GM18867 (cell line): ENCODE measurements at regions not wholly inside any gene's neighbourhood (a gene's known extent, or its start where the extent isn't known, plus 50 kb on each side); places are given as distances from the start of the nearest gene placed in this dataset.
A peak's percentile ranks its signal among the peaks of the same experiment; 100 is the strongest.
"Not testable (repeated sequence)": the region's sequence is repeated elsewhere in the genome, so short reads cannot be mapped to it uniquely, and the experiment has no call there.

Experiments
- ATAC-seq: cut with Tn5 transposase; IDR thresholded peaks from one replicate; pipeline ENCODE4 v1.9.1; 2021; ENCODE audit warnings: mild to moderate bottlenecking, moderate library complexity; ENCODE audit not compliant: unreplicated experiment

DNA sequence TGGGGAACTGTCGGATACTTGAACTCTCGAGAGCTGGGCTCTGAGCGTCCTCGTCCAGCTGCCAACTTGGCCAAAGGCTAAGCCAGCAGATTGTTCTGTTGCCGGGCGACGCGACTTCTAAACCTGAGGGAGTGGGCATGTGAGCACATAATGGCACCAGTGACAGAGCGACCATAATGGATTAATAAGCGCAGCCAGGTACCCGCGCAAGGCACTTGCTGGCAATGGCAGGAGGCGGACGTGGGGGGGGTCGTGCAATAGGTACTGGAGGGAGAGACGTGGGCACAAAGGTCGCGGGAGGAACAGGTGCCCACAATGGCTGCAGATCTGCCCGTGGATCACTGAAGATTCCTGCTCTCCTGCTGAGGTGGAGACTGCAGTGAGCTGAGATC, 1368.7 kb downstream of the CDH12 start:
- not testable (repeated sequence) for ATAC-seq

DNA sequence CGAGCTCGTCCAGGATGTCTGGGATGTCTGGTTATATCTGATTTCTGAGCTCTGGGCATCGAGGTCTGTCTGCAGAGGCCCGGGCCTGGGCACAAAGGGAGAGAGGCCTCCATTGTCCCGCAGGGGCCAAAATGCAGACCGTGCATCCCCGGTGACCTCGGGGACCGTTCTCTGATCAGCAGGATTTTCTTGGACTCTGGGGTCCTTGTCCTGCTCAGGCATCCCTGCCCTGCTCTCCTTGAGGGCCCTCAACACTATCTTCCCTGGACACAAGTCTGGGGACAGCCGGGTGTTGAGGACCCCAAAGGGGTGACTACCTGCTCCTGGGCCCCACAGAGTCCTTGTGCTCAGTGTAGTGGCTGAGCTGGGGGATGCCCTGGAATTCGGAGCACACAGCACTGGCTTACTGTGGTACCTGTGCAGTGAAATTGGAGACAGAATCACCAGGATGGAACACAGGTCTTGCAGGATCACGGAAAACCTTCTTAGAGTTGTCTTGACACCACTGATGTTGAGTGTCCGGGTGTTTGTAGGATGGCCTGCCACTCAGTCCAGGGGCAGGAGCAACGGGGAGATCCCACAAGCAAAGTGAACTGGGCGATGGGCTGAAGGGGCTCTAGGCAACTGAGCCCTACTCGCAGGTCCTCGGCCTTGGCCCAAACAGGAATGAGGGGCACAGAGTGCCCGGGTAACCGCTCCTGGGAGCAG, 1369.2 kb downstream of the CDH12 start:
- ATAC-seq, result not testable (repeated sequence)

GRCh38 chr5:21482983-21483650, 1370.0 kb downstream of the CDH12 start:
- not testable (repeated sequence) for ATAC-seq

- ATAC-seq, result not testable (repeated sequence)
Measured at GRCh38 chr5:21482522-21482921, 1370.6 kb downstream of the CDH12 start.

DNA sequence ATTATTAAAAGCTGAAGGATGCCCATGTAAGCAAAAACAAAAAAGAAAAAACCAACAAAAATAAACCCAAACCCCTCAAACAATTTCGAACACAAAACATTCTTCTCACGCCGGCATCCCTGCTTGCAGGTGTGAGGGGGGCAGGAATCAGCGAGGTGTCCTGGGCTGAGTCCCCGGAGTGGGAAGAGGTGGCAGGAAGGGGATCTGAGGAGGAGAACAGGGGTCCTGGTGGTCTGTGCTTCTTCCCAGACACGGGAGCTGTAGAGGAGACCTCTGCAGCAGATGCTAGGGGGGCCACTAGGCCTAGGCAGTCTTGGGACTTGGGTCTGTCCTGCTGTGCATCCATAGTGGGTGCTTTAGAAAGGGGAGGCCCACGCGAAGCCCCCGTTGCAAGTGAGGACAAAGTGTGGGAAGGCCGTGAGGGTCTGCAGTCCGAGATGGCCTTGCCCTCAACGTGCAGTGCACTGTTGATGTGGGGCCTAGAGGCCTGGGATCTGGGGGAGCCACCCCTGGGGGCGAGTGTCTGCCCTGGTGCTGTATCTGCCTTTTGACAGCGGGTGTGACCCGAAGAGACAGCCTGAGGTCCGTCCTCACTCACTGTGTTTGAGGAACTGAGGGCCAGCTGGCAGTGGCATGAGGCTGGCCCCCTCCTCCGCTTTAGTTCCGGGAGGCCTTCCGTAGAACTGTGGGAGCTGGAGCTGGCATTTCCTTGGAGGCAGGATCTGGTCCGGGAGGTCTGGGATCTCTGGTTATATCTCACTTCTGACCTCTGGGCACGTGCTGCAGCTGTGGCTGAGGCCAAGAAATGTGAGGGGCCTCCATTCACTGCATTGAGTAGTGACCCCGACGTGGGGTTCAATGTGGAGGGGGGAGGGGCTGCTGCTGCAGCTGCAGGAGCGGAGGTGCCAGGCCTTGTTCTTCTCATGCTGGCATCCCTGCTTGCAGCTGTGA, 1371.5 kb downstream of the CDH12 start:
- not testable (repeated sequence) for ATAC-seq

DNA sequence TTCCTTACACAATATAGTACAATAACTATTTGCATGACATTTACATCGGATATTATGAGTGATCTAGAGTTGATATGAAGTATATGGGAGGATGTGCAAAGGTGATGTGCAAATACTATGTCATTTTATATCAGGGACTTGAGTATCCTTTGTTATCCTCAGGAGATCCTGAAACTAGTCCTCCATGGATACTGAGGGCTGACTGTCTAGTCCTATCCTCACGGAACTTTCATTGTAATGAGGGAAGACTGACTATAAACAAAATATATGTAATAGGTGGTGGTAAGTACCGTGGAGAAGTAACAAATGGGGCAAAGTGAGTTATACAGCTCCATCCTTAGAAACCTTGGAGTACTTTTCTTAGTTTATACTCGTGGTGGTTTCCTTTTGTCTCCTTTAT, 1373.1 kb downstream of the CDH12 start:
- not testable (repeated sequence) for ATAC-seq

GRCh38 chr5:21473981-21474380, 1379.2 kb downstream of the CDH12 start:
- not testable (repeated sequence) for ATAC-seq

GRCh38 chr5:21473436-21473835, 1379.7 kb downstream of the CDH12 start:
- not testable (repeated sequence) for ATAC-seq

DNA sequence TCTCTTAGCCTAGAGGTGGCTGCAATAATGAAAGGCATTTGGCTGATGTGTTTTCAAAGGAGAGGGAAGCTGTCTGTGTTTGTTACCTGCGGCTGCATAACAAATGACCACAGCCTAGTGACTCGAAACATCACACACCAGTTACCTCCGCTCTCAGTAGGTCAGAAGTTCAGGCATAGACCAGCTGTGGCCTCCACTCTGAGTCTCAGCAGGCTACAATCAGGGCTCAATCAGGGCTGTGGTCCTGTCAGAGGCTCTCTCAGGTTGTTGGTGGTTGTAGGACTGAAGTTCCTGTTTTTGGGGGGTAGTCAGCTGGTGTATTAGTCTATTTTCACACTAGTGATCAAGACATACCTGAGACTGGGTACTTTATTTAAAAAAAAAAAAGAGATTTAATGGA, 1381.5 kb downstream of the CDH12 start:
- not testable (repeated sequence) for ATAC-seq

DNA sequence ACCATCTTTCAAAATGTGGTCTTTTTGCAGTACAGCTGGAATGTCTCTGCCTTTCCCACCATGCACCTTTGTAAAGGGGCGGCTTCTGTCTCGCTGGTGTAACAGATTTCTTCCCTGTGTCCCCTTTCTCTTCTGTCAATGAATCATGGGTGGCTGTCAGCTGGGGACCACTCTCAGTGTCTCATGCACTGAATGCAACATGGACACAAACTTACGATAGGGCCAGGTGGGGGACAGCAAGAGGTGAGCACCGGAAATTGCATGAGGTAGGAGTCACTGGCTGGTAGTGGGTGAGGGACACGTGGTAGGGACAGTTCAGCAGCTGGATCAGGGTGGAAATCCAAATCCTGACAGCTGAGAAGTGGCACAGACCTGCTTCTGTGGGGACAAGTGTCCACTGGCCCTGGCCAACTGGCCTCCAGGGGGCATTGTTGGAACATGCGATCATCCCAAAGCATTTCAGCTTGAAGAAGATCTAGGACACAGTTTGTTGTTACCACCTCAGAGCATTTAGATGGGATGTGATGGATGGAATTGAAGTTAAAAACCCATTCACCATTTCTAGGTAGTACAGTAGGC, 1383.5 kb downstream of the CDH12 start:
- not testable (repeated sequence) for ATAC-seq

GRCh38 chr5:21467544-21467943, 1385.6 kb downstream of the CDH12 start:
- ATAC-seq, result not testable (repeated sequence)

- ATAC-seq, result not testable (repeated sequence)
Measured at GRCh38 chr5:21459744-21460073, 1393.4 kb downstream of the CDH12 start.

GRCh38 chr5:21452449-21452848, 1400.7 kb downstream of the CDH12 start:
- no peak for ATAC-seq

DNA sequence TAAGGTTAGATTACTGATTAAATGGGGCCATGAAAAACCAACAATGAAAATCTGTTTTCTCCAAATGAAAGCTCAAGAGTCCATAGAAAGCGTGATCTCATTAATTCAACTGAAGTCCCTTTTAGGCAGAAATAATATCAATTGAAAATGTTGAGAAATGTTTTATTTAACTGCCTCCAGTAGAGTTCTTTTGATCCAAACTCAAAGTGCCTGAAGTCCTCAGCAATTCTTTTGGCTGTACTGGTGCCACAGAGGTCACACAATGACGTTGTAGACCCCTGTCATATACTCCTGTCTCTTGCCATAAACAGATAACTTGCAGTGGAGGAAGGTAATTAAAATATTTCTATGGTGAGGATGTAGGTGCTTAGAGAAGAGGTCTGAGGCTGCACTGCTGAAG, 1420.5 kb downstream of the CDH12 start:
- ATAC-seq, result no peak

- ATAC-seq, result no peak
Measured at GRCh38 chr5:21424907-21425306, 1428.2 kb downstream of the CDH12 start.

- ATAC-seq, result no peak
Measured at GRCh38 chr5:21419383-21419782, 1431.4 kb upstream of the CDH18 start.

DNA sequence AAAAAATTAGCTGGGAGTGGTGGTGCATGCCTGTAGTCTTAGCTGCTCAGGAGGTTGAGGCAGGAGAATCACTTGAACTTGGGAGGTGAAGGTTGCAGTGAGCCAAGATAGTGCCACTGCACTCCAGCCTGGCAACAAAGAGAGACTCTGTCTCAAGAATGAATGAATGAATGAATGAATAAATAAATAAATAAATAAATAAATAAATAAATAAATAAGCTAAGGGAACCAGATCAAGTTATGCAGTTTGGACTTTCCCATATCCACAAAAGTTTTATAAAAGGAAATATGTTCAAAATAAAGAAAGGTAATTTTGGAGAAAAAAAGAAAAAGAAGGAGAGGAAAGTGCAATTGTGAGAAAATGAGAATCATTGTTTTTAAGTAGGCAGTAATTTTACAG, 1414.1 kb upstream of the CDH18 start:
- ATAC-seq, result not testable (repeated sequence)

DNA sequence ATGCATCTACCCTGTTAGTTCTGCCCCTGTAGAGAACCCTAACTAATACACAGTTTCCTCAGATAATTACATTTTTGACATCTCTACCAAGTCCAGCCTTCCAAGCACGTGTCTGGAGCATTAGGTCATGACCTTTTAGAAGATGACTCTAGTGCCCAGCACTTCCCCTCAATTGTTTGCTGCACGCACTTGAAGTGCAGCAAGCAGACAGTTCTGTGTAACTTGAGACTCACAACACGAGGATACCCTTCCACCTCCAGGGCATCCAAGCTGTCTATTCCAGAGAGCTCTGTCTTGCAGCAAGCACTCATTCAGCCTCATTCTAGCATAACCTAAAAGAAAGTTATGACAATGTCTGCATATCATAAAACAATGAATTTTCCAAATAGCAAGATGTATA, 1410.5 kb upstream of the CDH18 start:
- no peak for ATAC-seq

DNA sequence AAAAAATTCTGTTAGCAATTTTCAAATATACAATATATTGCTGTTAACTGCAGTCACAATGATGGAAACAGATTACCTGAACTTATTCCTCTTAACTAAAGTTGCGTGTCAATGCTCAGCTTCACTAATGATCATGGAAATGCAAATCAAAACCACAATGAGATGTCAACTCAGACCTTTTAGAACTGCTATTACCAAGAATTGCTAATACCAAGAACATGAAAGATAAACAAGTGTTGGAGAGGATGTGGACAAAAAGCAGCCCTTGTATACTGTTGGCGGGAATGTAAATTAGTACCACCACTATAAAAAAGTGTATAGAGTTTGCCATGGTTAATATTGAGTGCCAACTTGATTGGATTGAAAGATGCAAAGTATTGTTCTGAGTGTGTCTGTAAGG, 1409.7 kb upstream of the CDH18 start:
- ATAC-seq, result peak; percentile 95

DNA sequence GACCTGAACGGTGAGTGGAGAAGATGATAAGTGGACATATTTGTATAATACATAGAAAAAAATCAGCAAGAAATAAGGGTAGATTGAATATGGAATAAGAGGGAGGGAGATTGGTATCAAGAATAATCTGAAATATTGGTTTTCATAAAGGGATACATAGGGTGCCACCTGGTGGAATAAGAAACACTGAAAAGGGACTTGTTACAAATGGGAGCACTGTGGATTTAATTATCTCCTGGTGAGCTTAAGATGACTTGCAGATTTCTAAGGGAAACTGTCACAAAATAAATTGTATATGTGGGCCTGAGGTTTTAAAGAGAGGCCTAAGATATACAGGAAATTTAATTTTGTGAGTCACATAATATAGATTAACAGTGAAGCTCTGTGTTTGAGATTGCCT, 1403.5 kb upstream of the CDH18 start:
- ATAC-seq, result no peak

DNA sequence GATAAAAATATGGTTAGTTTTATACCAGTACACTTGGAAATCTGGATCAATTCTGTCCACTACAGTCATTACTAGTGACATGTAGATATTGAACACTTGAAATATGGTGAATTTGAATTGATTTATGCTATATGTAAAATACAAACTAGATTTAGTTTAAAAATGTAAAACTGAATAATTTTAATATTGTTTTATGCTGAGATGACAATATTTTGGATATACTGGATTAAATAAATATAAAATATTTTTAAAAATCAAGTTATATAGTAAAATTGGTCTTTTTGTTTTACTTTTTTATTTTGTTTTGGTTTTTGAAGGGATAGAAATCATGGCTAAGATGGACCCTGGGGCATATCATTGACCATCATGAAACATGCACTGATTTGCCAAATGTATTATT, 1372.8 kb upstream of the CDH18 start:
- not testable (repeated sequence) for ATAC-seq
